ENCODE measurements at regions not wholly inside any gene's neighbourhood (a gene's known extent, or its start where the extent isn't known, plus 50 kb on each side); places are given as distances from the start of the nearest gene placed in this dataset.
"Not testable (repeated sequence)": the region's sequence is repeated elsewhere in the genome, so short reads cannot be mapped to it uniquely, and the experiment has no call there.

GRCh38 chr4:36610628-36611027, 329.2 kb downstream of the DTHD1 start:
- DNase-seq = no peak

GRCh38 chr4:36613142-36613541, 331.7 kb downstream of the DTHD1 start:
- DNase-seq = not testable (repeated sequence)

GRCh38 chr4:36614011-36614410, 332.6 kb downstream of the DTHD1 start:
- DNase-seq = no peak

- DNase-seq = no peak
Measured at GRCh38 chr4:36618102-36618501, 336.7 kb downstream of the DTHD1 start.

GRCh38 chr4:36624030-36624429, 342.6 kb downstream of the DTHD1 start:
- DNase-seq = no peak

GRCh38 chr4:36638273-36638811, 356.9 kb downstream of the DTHD1 start:
- no peak for DNase-seq

- no peak for DNase-seq
Measured at GRCh38 chr4:36640876-36641275, 359.5 kb downstream of the DTHD1 start.

GRCh38 chr4:36651253-36651652, 369.8 kb downstream of the DTHD1 start:
- no peak for DNase-seq

GRCh38 chr4:36652857-36653256, 371.4 kb downstream of the DTHD1 start:
- no peak for DNase-seq

- DNase-seq = no peak
Measured at GRCh38 chr4:36665985-36666527, 384.6 kb downstream of the DTHD1 start.

- DNase-seq = no peak
Measured at GRCh38 chr4:36675436-36675835, 394.0 kb downstream of the DTHD1 start.

GRCh38 chr4:36676139-36677050, 395.0 kb downstream of the DTHD1 start:
- no peak for DNase-seq

- DNase-seq = no peak
Measured at GRCh38 chr4:36677112-36677511, 395.7 kb downstream of the DTHD1 start.

- DNase-seq = no peak
Measured at GRCh38 chr4:36677874-36678273, 396.5 kb downstream of the DTHD1 start.

- DNase-seq = no peak
Measured at GRCh38 chr4:36687681-36688080, 406.3 kb downstream of the DTHD1 start.

- DNase-seq = no peak
Measured at GRCh38 chr4:36692586-36692985, 411.2 kb downstream of the DTHD1 start.

GRCh38 chr4:36702245-36702644, 420.8 kb downstream of the DTHD1 start:
- DNase-seq = no peak

- no peak for DNase-seq
Measured at GRCh38 chr4:36704289-36704688, 422.9 kb downstream of the DTHD1 start.

- DNase-seq = no peak
Measured at GRCh38 chr4:36709991-36710390, 428.6 kb downstream of the DTHD1 start.

GRCh38 chr4:36712013-36712412, 430.6 kb downstream of the DTHD1 start:
- DNase-seq = no peak

- DNase-seq = no peak
Measured at GRCh38 chr4:36716874-36717273, 435.5 kb downstream of the DTHD1 start.

GRCh38 chr4:36719425-36719824, 438.0 kb downstream of the DTHD1 start:
- DNase-seq = no peak

- DNase-seq = no peak
Measured at GRCh38 chr4:36722986-36723385, 441.6 kb downstream of the DTHD1 start.

- no peak for DNase-seq
Measured at GRCh38 chr4:36734334-36734733, 452.9 kb downstream of the DTHD1 start.

All from inflammatory macrophage treated with lipopolysaccharide for 4 hours (primary cell).